ENCODE measurements at regions not wholly inside any gene's neighbourhood (a gene's known extent, or its start where the extent isn't known, plus 50 kb on each side); places are given as distances from the start of the nearest gene placed in this dataset.

- DNase-seq, result no peak
- in situ Hi-C loops (cut with HindIII; ENCODE audit: low pct_ligation_motif_present, low sequenced_read_pairs), result no loop called here
- Histone ChIP-seq H3K27ac (no peak overlapping the region), H3K27me3 (replicated peaks) (no peaks in the 10 kb centered on the region), H3K36me3 (replicated peaks) (no peaks in the 10 kb centered on the region), H3K4me3 (ENCODE audit: low read depth, low read length) (no peak overlapping the region)
- no peak for TF ChIP-seq CTCF (IDR thresholded peaks at IDR 0.05; ENCODE audit: low read depth, low read length, missing control alignments)
These were observed 83.3 kb downstream of the EDEM1 start for GRCh38 chr3:5270666-5271371.

GRCh38 chr3:5271372-5271683, 83.8 kb downstream of the EDEM1 start:
- TF ChIP-seq CTCF (IDR thresholded peaks at IDR 0.05; ENCODE audit: low read depth, low read length, missing control alignments), result no peak
- DNase-seq, result no peak
- Histone ChIP-seq H3K4me3 (ENCODE audit: low read depth, low read length) (no peak overlapping the region), H3K27me3 (replicated peaks) (no peaks in the 10 kb centered on the region), H3K36me3 (replicated peaks) (no peaks in the 10 kb centered on the region), H3K27ac (no peak overlapping the region)
- in situ Hi-C loops (cut with HindIII; ENCODE audit: low pct_ligation_motif_present, low sequenced_read_pairs), result no loop called here

GRCh38 chr3:5272387-5272786, 84.9 kb downstream of the EDEM1 start:
- Histone ChIP-seq H3K36me3 (replicated peaks) (no peaks in the 10 kb centered on the region), H3K27me3 (replicated peaks) (no peaks in the 10 kb centered on the region), H3K4me3 (ENCODE audit: low read depth, low read length) (no peak overlapping the region), H3K27ac (no peak overlapping the region)
- in situ Hi-C loops (cut with HindIII; ENCODE audit: low pct_ligation_motif_present, low sequenced_read_pairs), result no loop called here
- DNase-seq, result no peak
- TF ChIP-seq CTCF (IDR thresholded peaks at IDR 0.05; ENCODE audit: low read depth, low read length, missing control alignments), result no peak

- Histone ChIP-seq H3K27ac (no peak overlapping the region), H3K4me3 (ENCODE audit: low read depth, low read length) (no peak overlapping the region), H3K27me3 (replicated peaks) (no peaks in the 10 kb centered on the region), H3K36me3 (replicated peaks) (no peaks in the 10 kb centered on the region)
- DNase-seq, result no peak
- in situ Hi-C loops (cut with HindIII; ENCODE audit: low pct_ligation_motif_present, low sequenced_read_pairs), result no loop called here
- TF ChIP-seq CTCF (IDR thresholded peaks at IDR 0.05; ENCODE audit: low read depth, low read length, missing control alignments), result no peak
These were observed 86.6 kb downstream of the EDEM1 start for GRCh38 chr3:5274091-5274490.

GRCh38 chr3:5275529-5275928, 88.0 kb downstream of the EDEM1 start:
- DNase-seq, result peak; percentile 20
- no peak overlapping the region for H3K27ac ChIP-seq
- no peaks in the 10 kb centered on the region for H3K27me3 ChIP-seq (replicated peaks)
- TF ChIP-seq CTCF (IDR thresholded peaks at IDR 0.05; ENCODE audit: low read depth, low read length, missing control alignments), result no peak
- H3K4me3 ChIP-seq (ENCODE audit: low read depth, low read length), result no peak overlapping the region
- H3K36me3 ChIP-seq (replicated peaks), result no peaks in the 10 kb centered on the region
- in situ Hi-C loops (cut with HindIII; ENCODE audit: low pct_ligation_motif_present, low sequenced_read_pairs), result no loop called here

GRCh38 chr3:5276934-5277333, 89.4 kb downstream of the EDEM1 start:
- TF ChIP-seq CTCF (IDR thresholded peaks at IDR 0.05; ENCODE audit: low read depth, low read length, missing control alignments), result no peak
- DNase-seq, result no peak

More at GRCh38 chr3:5276934-5277333, 89.4 kb downstream of the EDEM1 start:
- Histone ChIP-seq H3K4me3 (ENCODE audit: low read depth, low read length) (no peak overlapping the region), H3K36me3 (replicated peaks) (no peaks in the 10 kb centered on the region), H3K27ac (no peak overlapping the region), H3K27me3 (replicated peaks) (no peaks in the 10 kb centered on the region)
- in situ Hi-C loops (cut with HindIII; ENCODE audit: low pct_ligation_motif_present, low sequenced_read_pairs), result no loop called here
